HEK293 (cell line): ENCODE measurements at regions not wholly inside any gene's neighbourhood (a gene's known extent, or its start where the extent isn't known, plus 50 kb on each side); places are given as distances from the start of the nearest gene placed in this dataset.

Experiments
- CTCF ChIA-PET: fragments of 350-600 bp; formaldehyde crosslinking; extraction: SDS; loops from one replicate; lab custom pipeline; 2021; ENCODE audit warnings: antibody characterized with exemption; lab: Yijun Ruan, JAX
- POLR2A ChIA-PET: fragments of 300-600 bp; formaldehyde crosslinking; extraction: SDS; loops from one replicate; lab custom pipeline; 2020; ENCODE audit warnings: antibody characterized with exemption, inconsistent platforms; lab: Yijun Ruan, JAX
- H3K27ac ChIP-seq: fragments of 200-500 bp; sonication (Bioruptor generic); 2 replicates; pipeline ENCODE4 v1.5.1; 2014; ENCODE audit warnings: low read depth, low read length, control low read depth, inconsistent platforms; ENCODE audit errors: extremely low read depth
- H3K36me3 ChIP-seq, 2 experiments: fragments of 200-500 bp in 1 of 2; sonication (Bioruptor generic) in 1 of 2; 1 replicate in 1 of 2; 2 replicates in 1 of 2; pipeline ENCODE4 v1.5.1; 2014 to 2017; ENCODE audit warnings: inconsistent platforms in 2 of 2, low read length in 2 of 2; ENCODE audit not compliant: control insufficient read depth in 2 of 2, insufficient read depth in 1 of 2
- H3K4me1 ChIP-seq: fragments of 200-500 bp; sonication (Bioruptor generic); 2 replicates; pipeline ENCODE4 v1.5.1; 2014; ENCODE audit warnings: mild to moderate bottlenecking, low read length, inconsistent platforms; ENCODE audit not compliant: control insufficient read depth, insufficient read depth
- H3K4me3 ChIP-seq: 2 replicates; pipeline ENCODE4 v1.5.1; 2011; ENCODE audit warnings: low read depth, mild to moderate bottlenecking, control low read depth, low read length, moderate library complexity
- H3K9me3 ChIP-seq: fragments of 200-500 bp; sonication (Bioruptor generic); 2 replicates; pipeline ENCODE4 v1.5.1; 2014; ENCODE audit warnings: low read depth, low read length, inconsistent platforms; ENCODE audit not compliant: control insufficient read depth, insufficient read depth
- GLI2 ChIP-seq: fragments of 450-650 bp; formaldehyde crosslinking; IDR thresholded peaks from 2 replicates; pipeline ENCODE4; 2017; ENCODE audit warnings: missing biosample characterization, missing genetic modification characterization, low read depth, borderline replicate concordance
- HOXA7 ChIP-seq: sonication (generic); formaldehyde crosslinking; IDR thresholded peaks from 2 replicates; pipeline ENCODE4 v1.8.1; 2022; ENCODE audit warnings: missing genetic modification reagents, borderline replicate concordance
- IKZF3 ChIP-seq: fragments of 450-650 bp; IDR thresholded peaks from 2 replicates; pipeline ENCODE4 v1.5.0; 2018; ENCODE audit warnings: missing biosample characterization, mild to moderate bottlenecking, missing genetic modification characterization, moderate library complexity
- KLF8 ChIP-seq: fragments of 450-650 bp; formaldehyde crosslinking; IDR thresholded peaks from 2 replicates; pipeline ENCODE4 v1.5.1; 2016; ENCODE audit warnings: missing biosample characterization, missing genetic modification characterization
- OSR2 ChIP-seq: fragments of 450-650 bp; formaldehyde crosslinking; IDR thresholded peaks from 2 replicates; pipeline ENCODE4 v1.5.1; 2016; ENCODE audit warnings: missing biosample characterization, missing genetic modification characterization
- SCRT2 ChIP-seq: fragments of 450-650 bp; formaldehyde crosslinking; IDR thresholded peaks from 2 replicates; pipeline ENCODE4 v1.5.1; 2016; ENCODE audit warnings: missing biosample characterization, missing genetic modification characterization
- ZBTB11 ChIP-seq: fragments of 450-650 bp; formaldehyde crosslinking; conservative IDR thresholded peaks from 2 replicates; pipeline ENCODE4 v1.5.1; 2016; ENCODE audit warnings: low read depth, missing biosample characterization, missing genetic modification characterization
- ZBTB17 ChIP-seq: fragments of 450-650 bp; formaldehyde crosslinking; IDR thresholded peaks from 2 replicates; pipeline ENCODE4 v1.5.1; 2016; ENCODE audit warnings: missing biosample characterization, missing genetic modification characterization
- ZFP69B ChIP-seq: fragments of 450-650 bp; formaldehyde crosslinking; IDR thresholded peaks from 2 replicates; pipeline ENCODE4 v1.5.1; 2016; ENCODE audit warnings: missing biosample characterization, missing genetic modification characterization
- ZNF157 ChIP-seq: fragments of 450-650 bp; formaldehyde crosslinking; IDR thresholded peaks from 2 replicates; pipeline ENCODE4 v1.5.1; 2016; ENCODE audit warnings: missing biosample characterization, missing genetic modification characterization
- ZNF211 ChIP-seq: fragments of 450-650 bp; formaldehyde crosslinking; IDR thresholded peaks from 2 replicates; pipeline ENCODE4 v1.5.1; 2016; ENCODE audit warnings: low read depth, missing biosample characterization, missing genetic modification characterization
- ZNF280C ChIP-seq: fragments of 450-650 bp; formaldehyde crosslinking; IDR thresholded peaks from 2 replicates; pipeline ENCODE4 v1.5.1; 2016; ENCODE audit warnings: missing biosample characterization, missing genetic modification characterization
- ZNF324 ChIP-seq: fragments of 450-650 bp; formaldehyde crosslinking; IDR thresholded peaks from 2 replicates; pipeline ENCODE4 v1.5.1; 2016; ENCODE audit warnings: missing biosample characterization, missing genetic modification characterization
- ZNF48 ChIP-seq: fragments of 450-650 bp; formaldehyde crosslinking; IDR thresholded peaks from 2 replicates; pipeline ENCODE4 v1.5.1; 2016; ENCODE audit warnings: missing biosample characterization, missing genetic modification characterization
- ZNF514 ChIP-seq: fragments of 450-650 bp; formaldehyde crosslinking; IDR thresholded peaks from 2 replicates; pipeline ENCODE4 v1.5.1; 2016; ENCODE audit warnings: missing biosample characterization, missing genetic modification characterization
- ZNF529 ChIP-seq: fragments of 450-650 bp; formaldehyde crosslinking; IDR thresholded peaks from 2 replicates; pipeline ENCODE4 v1.5.1; 2017; ENCODE audit warnings: missing genetic modification characterization, missing biosample characterization; ENCODE audit not compliant: insufficient replicate concordance
- ZNF530 ChIP-seq: fragments of 450-650 bp; formaldehyde crosslinking; IDR thresholded peaks from 2 replicates; pipeline ENCODE4 v1.5.1; 2016; ENCODE audit warnings: low read depth, missing biosample characterization, missing genetic modification characterization
- ZNF548 ChIP-seq: fragments of 450-650 bp; formaldehyde crosslinking; IDR thresholded peaks from 2 replicates; pipeline ENCODE4 v1.5.1; 2016; ENCODE audit warnings: missing biosample characterization, missing genetic modification characterization
- ZNF560 ChIP-seq: fragments of 450-650 bp; formaldehyde crosslinking; IDR thresholded peaks from 2 replicates; pipeline ENCODE4 v1.5.1; 2017; ENCODE audit warnings: missing biosample characterization, missing genetic modification characterization, borderline replicate concordance
- ZNF596 ChIP-seq: fragments of 450-650 bp; IDR thresholded peaks from 2 replicates; pipeline ENCODE4 v1.5.0; 2018; ENCODE audit warnings: missing biosample characterization, mild to moderate bottlenecking, missing genetic modification characterization, moderate library complexity
- ZNF626 ChIP-seq: fragments of 450-650 bp; sonication (Bioruptor Pico); formaldehyde crosslinking; IDR thresholded peaks from 2 replicates; pipeline ENCODE4 v1.5.1; 2018; ENCODE audit warnings: missing biosample characterization, missing genetic modification characterization, inconsistent platforms
- ZNF660 ChIP-seq: fragments of 450-650 bp; IDR thresholded peaks from 2 replicates; pipeline ENCODE4 v1.5.1; 2018; ENCODE audit warnings: missing biosample characterization, mild to moderate bottlenecking, missing genetic modification characterization
- ZNF670 ChIP-seq: fragments of 450-650 bp; formaldehyde crosslinking; IDR thresholded peaks from 2 replicates; pipeline ENCODE4 v1.5.1; 2016; ENCODE audit warnings: missing biosample characterization, missing genetic modification characterization, low read depth
- ZNF701 ChIP-seq: fragments of 450-650 bp; formaldehyde crosslinking; IDR thresholded peaks from 2 replicates; pipeline ENCODE4 v1.5.1; 2016; ENCODE audit warnings: missing biosample characterization, missing genetic modification characterization
- ZNF777 ChIP-seq: fragments of 450-650 bp; formaldehyde crosslinking; IDR thresholded peaks from 2 replicates; pipeline ENCODE4 v1.5.1; 2017; ENCODE audit warnings: missing biosample characterization, missing genetic modification characterization, borderline replicate concordance
- ZNF792 ChIP-seq: fragments of 450-650 bp; formaldehyde crosslinking; IDR thresholded peaks from 2 replicates; pipeline ENCODE4 v1.5.1; 2016; ENCODE audit warnings: missing biosample characterization, missing genetic modification characterization
- ZSCAN16 ChIP-seq: fragments of 450-650 bp; formaldehyde crosslinking; IDR thresholded peaks from 2 replicates; pipeline ENCODE4 v1.5.1; 2016; ENCODE audit warnings: missing biosample characterization, missing genetic modification characterization
- ZSCAN23 ChIP-seq: fragments of 450-650 bp; formaldehyde crosslinking; IDR thresholded peaks from 2 replicates; pipeline ENCODE4 v1.5.1; 2016; ENCODE audit warnings: missing biosample characterization, missing genetic modification characterization

DNA sequence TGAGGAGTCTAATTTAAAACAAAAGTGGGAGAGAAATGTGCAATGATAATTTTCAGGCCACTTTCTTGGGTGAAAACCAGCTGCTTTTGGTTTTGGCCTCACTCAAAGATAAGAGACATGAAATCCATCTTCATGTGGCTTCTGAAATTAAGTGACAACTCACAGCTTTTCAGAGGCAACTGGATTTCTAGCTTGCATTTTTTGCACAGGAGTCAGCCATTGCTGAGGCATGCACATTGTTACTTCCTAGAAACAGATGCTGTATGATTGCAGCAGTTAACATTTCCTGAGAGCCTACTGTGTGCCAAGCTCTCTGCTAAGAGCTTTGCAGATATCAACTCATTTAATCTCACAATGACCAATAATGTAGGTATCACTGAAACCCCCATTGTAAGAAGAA lies 562.6 kb downstream of the NR2F1-AS1 start:
- H3K27ac ChIP-seq, result no peak overlapping the region
- TF ChIP-seq ZSCAN16 (no peak), ZFP69B (tag by site-specific recombination) (no peak), ZNF530 (tag by site-specific recombination) (no peak), ZNF514 (no peak), ZNF324 (no peak), ZNF596 (tag by site-specific recombination) (no peak), ZNF280C (tag by site-specific recombination) (no peak), ZNF211 (tag by site-specific recombination) (no peak), ZNF777 (tag by site-specific recombination) (no peak), ZNF701 (tag by site-specific recombination) (no peak), ZNF529 (tag by site-specific recombination) (no peak), ZNF792 (tag by site-specific recombination) (no peak)
- TF ChIP-seq, all 188 proteins: peak for 0
- H3K36me3 ChIP-seq, result no peaks in the 10 kb centered on the region
- no peaks in the 10 kb centered on the region for H3K9me3 ChIP-seq
- POLR2A ChIA-PET, result no interaction called here
- H3K4me3 ChIP-seq, result no peak overlapping the region
- H3K4me1 ChIP-seq, result 0 out of 2 replicates have a peak, but pooled peaks cover 4% of the 10 kb centered on the region
- CTCF ChIA-PET, result no interaction called here

- 0 out of 2 replicates have a peak, but pooled peaks cover 3% of the 10 kb centered on the region for H3K4me1 ChIP-seq
- H3K27ac ChIP-seq, result no peak overlapping the region
- no peaks in the 10 kb centered on the region for H3K36me3 ChIP-seq
- no peak overlapping the region for H3K4me3 ChIP-seq
- TF ChIP-seq IKZF3, result no peak
- no peak for TF ChIP-seq ZBTB11 (tag by site-specific recombination)
- TF ChIP-seq KLF8, result no peak
- no peak for TF ChIP-seq ZNF560 (tag by site-specific recombination)
- no peak for TF ChIP-seq ZNF48 (tag by site-specific recombination)
- TF ChIP-seq OSR2 (tag by site-specific recombination), result no peak
- no peak for TF ChIP-seq ZNF530 (tag by site-specific recombination)
- no peak for TF ChIP-seq ZNF626
- no peak for TF ChIP-seq ZNF548 (tag by site-specific recombination)
- TF ChIP-seq ZNF670 (tag by site-specific recombination), result no peak
- no peak for TF ChIP-seq ZNF660 (tag by site-specific recombination)
- TF ChIP-seq ZSCAN23 (tag by site-specific recombination), result no peak
- TF ChIP-seq ZBTB17 (tag by site-specific recombination), result no peak
- TF ChIP-seq ZNF157 (tag by site-specific recombination), result no peak
- TF ChIP-seq SCRT2 (tag by site-specific recombination), result no peak
- TF ChIP-seq GLI2 (tag by site-specific recombination), result no peak
- no peak for TF ChIP-seq HOXA7 (CRISPR knock-in tag)
- ChIA-PET CTCF (no interaction called here), POLR2A (no interaction called here)
- no peaks in the 10 kb centered on the region for H3K9me3 ChIP-seq
Observed at GRCh38 chr5:93017849-93018248, 563.2 kb downstream of the NR2F1-AS1 start.
